ENCODE measurements at regions not wholly inside any gene's neighbourhood (a gene's known extent, or its start where the extent isn't known, plus 50 kb on each side); places are given as distances from the start of the nearest gene placed in this dataset.

DNA sequence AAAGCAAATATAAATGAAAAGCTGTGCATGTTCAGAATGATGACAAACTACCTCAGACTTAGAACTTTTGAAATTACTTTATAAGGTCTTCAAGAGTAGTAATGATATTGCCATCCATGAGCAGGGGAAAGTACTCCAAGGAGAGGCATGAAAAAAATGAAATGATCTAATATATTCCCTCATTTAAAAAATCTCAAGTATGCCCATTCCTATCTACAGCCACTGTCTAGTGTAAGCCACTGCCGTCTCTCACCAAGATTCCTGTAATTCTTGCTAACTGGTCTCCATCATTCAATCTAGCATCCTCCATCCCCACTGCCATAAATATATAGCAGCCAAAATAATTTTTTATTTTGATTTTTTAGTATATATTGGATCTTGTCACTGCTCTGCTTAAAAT, 258.8 kb downstream of the PLOD2 start:
- Histone ChIP-seq H3K9me3 (ENCODE audit: low read depth, low read length, poor library complexity, severe bottlenecking) (no peaks in the 10 kb centered on the region), H3K4me3 (ENCODE audit: low read depth, low read length, poor library complexity, severe bottlenecking) (no peak overlapping the region), H3K27me3 (replicated peaks; ENCODE audit: insufficient read depth, low read depth, low read length, poor library complexity) (no peaks in the 10 kb centered on the region), H3K27ac (ENCODE audit: low read depth, low read length, poor library complexity, severe bottlenecking) (no peak overlapping the region), H3K36me3 (ENCODE audit: insufficient read depth, low read length, poor library complexity, severe bottlenecking) (no peaks in the 10 kb centered on the region), H3K4me1 (ENCODE audit: insufficient read depth, low read length, poor library complexity, severe bottlenecking) (no peaks in the 10 kb centered on the region)
- no TSS peak for BruUV-seq (replicated peaks)
- no peak for DNase-seq (ENCODE audit: low spot score)
- ChIA-PET CTCF (no interaction called here), POLR2A (ENCODE audit: low non-redundant PET) (no interaction called here)
- intact Hi-C loops (cut with micrococcal nuclease; ENCODE audit: unreplicated experiment) = no loop called here
- TF ChIP-seq, protein P1, sequence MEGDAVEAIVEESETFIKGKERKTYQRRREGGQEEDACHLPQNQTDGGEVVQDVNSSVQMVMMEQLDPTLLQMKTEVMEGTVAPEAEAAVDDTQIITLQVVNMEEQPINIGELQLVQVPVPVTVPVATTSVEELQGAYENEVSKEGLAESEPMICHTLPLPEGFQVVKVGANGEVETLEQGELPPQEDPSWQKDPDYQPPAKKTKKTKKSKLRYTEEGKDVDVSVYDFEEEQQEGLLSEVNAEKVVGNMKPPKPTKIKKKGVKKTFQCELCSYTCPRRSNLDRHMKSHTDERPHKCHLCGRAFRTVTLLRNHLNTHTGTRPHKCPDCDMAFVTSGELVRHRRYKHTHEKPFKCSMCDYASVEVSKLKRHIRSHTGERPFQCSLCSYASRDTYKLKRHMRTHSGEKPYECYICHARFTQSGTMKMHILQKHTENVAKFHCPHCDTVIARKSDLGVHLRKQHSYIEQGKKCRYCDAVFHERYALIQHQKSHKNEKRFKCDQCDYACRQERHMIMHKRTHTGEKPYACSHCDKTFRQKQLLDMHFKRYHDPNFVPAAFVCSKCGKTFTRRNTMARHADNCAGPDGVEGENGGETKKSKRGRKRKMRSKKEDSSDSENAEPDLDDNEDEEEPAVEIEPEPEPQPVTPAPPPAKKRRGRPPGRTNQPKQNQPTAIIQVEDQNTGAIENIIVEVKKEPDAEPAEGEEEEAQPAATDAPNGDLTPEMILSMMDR (conservative IDR thresholded peaks at IDR 0.05; ENCODE audit: low read depth, low read length) = no peak

DNA sequence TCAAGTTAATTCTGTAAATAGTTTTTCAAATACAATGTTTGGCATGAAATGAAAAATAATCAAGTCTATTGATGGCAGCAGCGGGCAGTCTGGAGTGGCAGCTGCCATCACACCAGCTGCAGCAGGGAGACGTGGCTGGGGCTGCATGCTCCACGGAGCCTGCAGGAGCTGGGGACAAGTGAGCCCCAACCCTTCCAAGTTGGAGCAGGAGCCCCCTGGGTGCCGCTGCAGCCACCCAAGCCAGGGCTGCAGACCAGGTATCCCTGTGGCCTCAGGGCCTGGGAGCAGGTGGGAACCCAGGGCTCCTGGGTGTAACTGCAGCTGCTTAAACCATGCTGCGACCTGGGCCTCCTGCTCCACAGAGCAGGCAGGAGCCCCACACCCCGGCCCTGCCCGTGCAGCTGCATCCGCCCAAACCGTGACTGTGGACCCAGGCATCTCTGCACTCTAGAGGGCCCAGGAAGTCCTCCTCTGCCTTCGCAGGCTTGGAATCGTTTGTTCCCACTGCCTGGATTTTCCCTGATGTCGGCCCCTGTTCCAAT, 257.4 kb downstream of the PLOD2 start:
- CTCF ChIA-PET = no interaction called here
- no peak for DNase-seq (ENCODE audit: low spot score)
- Histone ChIP-seq H3K4me1 (ENCODE audit: insufficient read depth, low read length, poor library complexity, severe bottlenecking) (no peaks in the 10 kb centered on the region), H3K4me3 (ENCODE audit: low read depth, low read length, poor library complexity, severe bottlenecking) (no peak overlapping the region), H3K9me3 (ENCODE audit: low read depth, low read length, poor library complexity, severe bottlenecking) (no peaks in the 10 kb centered on the region), H3K27ac (ENCODE audit: low read depth, low read length, poor library complexity, severe bottlenecking) (no peak overlapping the region), H3K36me3 (ENCODE audit: insufficient read depth, low read length, poor library complexity, severe bottlenecking) (no peaks in the 10 kb centered on the region), H3K27me3 (replicated peaks; ENCODE audit: insufficient read depth, low read depth, low read length, poor library complexity) (no peaks in the 10 kb centered on the region)
- intact Hi-C loops (cut with micrococcal nuclease; ENCODE audit: unreplicated experiment) = no loop called here
- POLR2A ChIA-PET (ENCODE audit: low non-redundant PET) = no interaction called here
- no peak for TF ChIP-seq EZH2 (IDR thresholded peaks at IDR 0.05; ENCODE audit: borderline replicate concordance, low read depth, low read length, poor library complexity, severe bottlenecking)
- TF ChIP-seq, protein P1 (conservative IDR thresholded peaks at IDR 0.05; ENCODE audit: low read depth, low read length) = no peak
- no TSS peak for BruUV-seq (replicated peaks)

DNA sequence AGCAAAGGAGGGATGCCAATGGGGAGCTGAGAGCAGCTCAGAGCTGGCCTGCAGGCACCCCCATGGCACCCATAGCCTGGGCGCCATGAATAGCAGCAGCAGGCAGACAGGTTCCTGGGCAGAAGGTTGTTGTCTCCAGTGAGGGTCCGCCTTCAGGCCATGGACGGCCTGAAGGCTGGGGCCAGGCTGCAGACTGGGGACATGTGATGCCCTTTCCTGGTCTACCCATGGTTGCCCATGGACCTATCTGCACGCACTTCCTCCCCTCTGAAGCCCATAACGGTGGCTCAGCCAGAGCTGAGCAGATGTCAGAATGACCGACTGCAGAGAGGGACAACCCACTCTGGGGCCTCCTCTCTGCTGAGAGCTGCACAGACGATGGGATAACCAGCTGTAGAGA, 256.8 kb downstream of the PLOD2 start:
- CTCF ChIA-PET = no interaction called here
- Histone ChIP-seq H3K27me3 (replicated peaks; ENCODE audit: insufficient read depth, low read depth, low read length, poor library complexity) (no peaks in the 10 kb centered on the region), H3K36me3 (ENCODE audit: insufficient read depth, low read length, poor library complexity, severe bottlenecking) (no peaks in the 10 kb centered on the region), H3K9me3 (ENCODE audit: low read depth, low read length, poor library complexity, severe bottlenecking) (no peaks in the 10 kb centered on the region), H3K4me3 (ENCODE audit: low read depth, low read length, poor library complexity, severe bottlenecking) (no peak overlapping the region), H3K4me1 (ENCODE audit: insufficient read depth, low read length, poor library complexity, severe bottlenecking) (no peaks in the 10 kb centered on the region), H3K27ac (ENCODE audit: low read depth, low read length, poor library complexity, severe bottlenecking) (no peak overlapping the region)
- TF ChIP-seq, protein P1 (conservative IDR thresholded peaks at IDR 0.05; ENCODE audit: low read depth, low read length) = no peak
- TF ChIP-seq EZH2 (IDR thresholded peaks at IDR 0.05; ENCODE audit: borderline replicate concordance, low read depth, low read length, poor library complexity, severe bottlenecking) = no peak
- BruUV-seq (replicated peaks) = no TSS peak
- intact Hi-C loops (cut with micrococcal nuclease; ENCODE audit: unreplicated experiment) = no loop called here
- POLR2A ChIA-PET (ENCODE audit: low non-redundant PET) = no interaction called here
- DNase-seq (ENCODE audit: low spot score) = no peak

Measured in A673 (cell line).